ENCODE measurements at regions not wholly inside any gene's neighbourhood (a gene's known extent, or its start where the extent isn't known, plus 50 kb on each side); places are given as distances from the start of the nearest gene placed in this dataset.

DNA sequence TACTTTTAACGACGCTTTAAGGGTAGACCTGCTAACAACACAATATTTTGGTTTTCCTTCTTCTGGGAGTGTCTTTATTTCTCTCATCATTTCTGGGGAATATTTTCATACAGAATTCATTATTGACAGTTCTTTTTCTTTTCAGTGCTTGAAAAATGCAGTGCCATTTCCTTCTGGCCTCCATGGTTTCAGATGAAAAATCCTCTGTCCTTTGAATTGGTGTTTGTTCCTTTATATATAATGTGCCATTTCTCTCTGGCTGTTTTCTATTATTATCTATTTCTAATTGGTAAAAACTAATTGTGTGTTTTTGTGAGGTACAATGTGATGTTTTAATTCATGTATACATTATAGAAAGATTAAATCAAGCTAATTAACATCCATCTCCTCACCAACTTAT lies 194.3 kb upstream of the S1PR3 start:
- intact Hi-C loops (cut with micrococcal nuclease; ENCODE audit: unreplicated experiment), result no loop called here
- POLR2A ChIA-PET, result interaction anchor here (0.7 kb wide), 1 partner anchor 1653 kb away, joined by 3 read pairs; no protein-coding TSS in a partner anchor

DNA sequence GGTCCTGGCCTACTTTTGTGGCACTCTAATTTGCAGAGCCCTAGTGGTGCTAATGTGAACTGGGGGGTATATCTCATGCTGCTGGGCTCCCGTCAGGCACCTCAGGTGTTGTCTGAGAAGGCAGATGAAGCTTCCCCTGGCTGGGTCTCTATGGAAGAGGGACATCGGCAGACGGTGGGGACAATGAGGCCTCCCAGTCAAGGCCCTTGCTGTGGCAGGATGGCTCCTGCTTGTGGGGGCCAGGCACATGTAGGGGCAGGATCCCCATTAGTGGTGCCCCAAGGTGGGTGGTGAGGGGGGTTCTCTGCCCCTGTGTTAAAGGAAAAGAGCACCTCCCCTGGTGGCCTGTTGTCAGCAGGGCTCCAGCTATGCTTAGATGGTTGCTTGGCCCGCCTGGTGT lies 192.8 kb upstream of the S1PR3 start:
- no TSS peak for BruUV-seq (replicated peaks)
- CTCF ChIA-PET (ENCODE audit: unreplicated experiment), result no interaction called here
- H3K4me1 ChIP-seq (ENCODE audit: insufficient read depth, low read length, poor library complexity, severe bottlenecking), result peaks cover 1% of the 10 kb centered on the region
- no peak overlapping the region for H3K4me3 ChIP-seq (ENCODE audit: low read depth, low read length, poor library complexity, severe bottlenecking)
- no peaks in the 10 kb centered on the region for H3K9me3 ChIP-seq (ENCODE audit: low read length)
- POLR2A ChIA-PET, result no interaction called here
- no peak for TF ChIP-seq EZH2phosphoT487 (IDR thresholded peaks at IDR 0.05; ENCODE audit: borderline replicate concordance, low read depth, low read length)
- TF ChIP-seq, protein P1, sequence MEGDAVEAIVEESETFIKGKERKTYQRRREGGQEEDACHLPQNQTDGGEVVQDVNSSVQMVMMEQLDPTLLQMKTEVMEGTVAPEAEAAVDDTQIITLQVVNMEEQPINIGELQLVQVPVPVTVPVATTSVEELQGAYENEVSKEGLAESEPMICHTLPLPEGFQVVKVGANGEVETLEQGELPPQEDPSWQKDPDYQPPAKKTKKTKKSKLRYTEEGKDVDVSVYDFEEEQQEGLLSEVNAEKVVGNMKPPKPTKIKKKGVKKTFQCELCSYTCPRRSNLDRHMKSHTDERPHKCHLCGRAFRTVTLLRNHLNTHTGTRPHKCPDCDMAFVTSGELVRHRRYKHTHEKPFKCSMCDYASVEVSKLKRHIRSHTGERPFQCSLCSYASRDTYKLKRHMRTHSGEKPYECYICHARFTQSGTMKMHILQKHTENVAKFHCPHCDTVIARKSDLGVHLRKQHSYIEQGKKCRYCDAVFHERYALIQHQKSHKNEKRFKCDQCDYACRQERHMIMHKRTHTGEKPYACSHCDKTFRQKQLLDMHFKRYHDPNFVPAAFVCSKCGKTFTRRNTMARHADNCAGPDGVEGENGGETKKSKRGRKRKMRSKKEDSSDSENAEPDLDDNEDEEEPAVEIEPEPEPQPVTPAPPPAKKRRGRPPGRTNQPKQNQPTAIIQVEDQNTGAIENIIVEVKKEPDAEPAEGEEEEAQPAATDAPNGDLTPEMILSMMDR (conservative IDR thresholded peaks at IDR 0.05; ENCODE audit: low read length), result no peak
- no peaks in the 10 kb centered on the region for H3K9me2 ChIP-seq (ENCODE audit: insufficient read depth, low read length)
- H4K20me1 ChIP-seq (ENCODE audit: insufficient read depth, low read length), result no peaks in the 10 kb centered on the region
- no peaks in the 10 kb centered on the region for H3K79me2 ChIP-seq (ENCODE audit: insufficient read depth, low read depth, low read length)
- no peaks in the 10 kb centered on the region for H3K36me3 ChIP-seq (ENCODE audit: insufficient read depth, low read length)
- DNase-seq (ENCODE audit: low spot score), result no peak
- no peak overlapping the region for H3K27ac ChIP-seq (ENCODE audit: low read depth, low read length, poor library complexity, severe bottlenecking)
- no peak overlapping the region for H2AFZ ChIP-seq (ENCODE audit: low read length)
- H3K4me2 ChIP-seq (ENCODE audit: low read length), result no peak overlapping the region
- intact Hi-C loops (cut with micrococcal nuclease; ENCODE audit: unreplicated experiment), result no loop called here

More for the DNA sequence above, 194.3 kb upstream of the S1PR3 start:
- Histone ChIP-seq H3K27ac (ENCODE audit: low read depth, low read length, poor library complexity, severe bottlenecking) (no peak overlapping the region), H3K9me2 (ENCODE audit: insufficient read depth, low read length) (no peaks in the 10 kb centered on the region), H4K20me1 (ENCODE audit: insufficient read depth, low read length) (no peaks in the 10 kb centered on the region), H3K79me2 (ENCODE audit: insufficient read depth, low read depth, low read length) (no peaks in the 10 kb centered on the region), H2AFZ (ENCODE audit: low read length) (no peak overlapping the region), H3K9me3 (ENCODE audit: low read length) (no peaks in the 10 kb centered on the region), H3K36me3 (ENCODE audit: insufficient read depth, low read length) (no peaks in the 10 kb centered on the region), H3K4me2 (ENCODE audit: low read length) (no peak overlapping the region), H3K4me1 (ENCODE audit: insufficient read depth, low read length, poor library complexity, severe bottlenecking) (no peaks in the 10 kb centered on the region), H3K4me3 (ENCODE audit: low read depth, low read length, poor library complexity, severe bottlenecking) (no peak overlapping the region)
- TF ChIP-seq, protein P1 (conservative IDR thresholded peaks at IDR 0.05; ENCODE audit: low read length), result no peak
- no peak for TF ChIP-seq EZH2phosphoT487 (IDR thresholded peaks at IDR 0.05; ENCODE audit: borderline replicate concordance, low read depth, low read length)
- CTCF ChIA-PET (ENCODE audit: unreplicated experiment), result no interaction called here
- DNase-seq (ENCODE audit: low spot score), result no peak
- BruUV-seq (replicated peaks), result no TSS peak

DNA sequence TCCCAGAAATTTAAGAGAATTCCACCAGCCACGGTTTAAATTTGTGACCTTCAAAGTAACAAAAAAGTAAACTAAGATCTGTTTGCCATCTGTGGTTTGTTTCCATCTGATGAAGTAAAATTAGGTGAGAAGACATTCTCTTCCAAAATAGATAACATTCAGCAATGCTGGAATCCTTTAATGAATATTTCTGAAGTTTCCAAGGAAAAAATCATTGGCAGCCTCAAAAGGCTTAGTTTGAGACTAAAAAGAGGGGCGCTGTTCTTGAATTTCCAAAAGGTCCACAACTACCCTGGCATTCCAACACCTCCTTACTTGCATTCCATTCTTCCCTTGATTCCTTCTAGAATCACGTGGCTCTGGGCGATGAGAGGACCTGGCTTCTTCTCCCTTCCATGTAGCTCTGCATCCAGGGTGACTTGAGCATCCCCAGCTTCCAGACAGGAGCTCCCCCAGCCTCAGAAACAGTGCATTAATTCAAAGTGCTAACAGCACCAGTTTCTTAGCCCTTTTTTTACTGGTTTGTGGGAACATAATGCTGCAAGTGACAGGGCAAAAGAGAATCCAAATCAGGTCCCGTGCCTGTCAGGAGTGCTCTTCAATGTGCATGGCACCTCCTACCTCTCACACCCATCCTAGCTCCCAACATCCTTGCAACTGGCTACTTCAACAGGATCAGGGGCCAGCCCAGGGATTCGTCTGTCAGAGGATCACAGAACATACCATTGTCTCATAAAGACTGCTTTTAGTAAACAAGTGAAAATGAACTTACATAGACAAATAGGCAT lies 191.5 kb upstream of the S1PR3 start:
- no TSS peak for BruUV-seq (replicated peaks)
- H4K20me1 ChIP-seq (ENCODE audit: insufficient read depth, low read length), result no peaks in the 10 kb centered on the region
- H3K9me2 ChIP-seq (ENCODE audit: insufficient read depth, low read length), result no peaks in the 10 kb centered on the region
- TF ChIP-seq, protein P1 (conservative IDR thresholded peaks at IDR 0.05; ENCODE audit: low read length), result no peak
- no peak for TF ChIP-seq EZH2phosphoT487 (IDR thresholded peaks at IDR 0.05; ENCODE audit: borderline replicate concordance, low read depth, low read length)
- ChIA-PET CTCF (ENCODE audit: unreplicated experiment) (no interaction called here), POLR2A (no interaction called here)
- no peak overlapping the region for H3K4me2 ChIP-seq (ENCODE audit: low read length)
- intact Hi-C loops (cut with micrococcal nuclease; ENCODE audit: unreplicated experiment), result no loop called here
- no peaks in the 10 kb centered on the region for H3K79me2 ChIP-seq (ENCODE audit: insufficient read depth, low read depth, low read length)
- no peaks in the 10 kb centered on the region for H3K36me3 ChIP-seq (ENCODE audit: insufficient read depth, low read length)
- H3K4me1 ChIP-seq (ENCODE audit: insufficient read depth, low read length, poor library complexity, severe bottlenecking), result peaks cover 10% of the 10 kb centered on the region
- H3K4me3 ChIP-seq (ENCODE audit: low read depth, low read length, poor library complexity, severe bottlenecking), result no peak overlapping the region
- H2AFZ ChIP-seq (ENCODE audit: low read length), result no peak overlapping the region
- no peaks in the 10 kb centered on the region for H3K9me3 ChIP-seq (ENCODE audit: low read length)
- no peak for DNase-seq (ENCODE audit: low spot score)
- no peak overlapping the region for H3K27ac ChIP-seq (ENCODE audit: low read depth, low read length, poor library complexity, severe bottlenecking)

All from OCI-LY7 (cell line).